Stimulated activated naive CD8-positive, alpha-beta T cell treated with anti-CD3 and anti-CD28 coated beads, Interleukin-15, amount 100 ng/mL, for 72 hours (primary cell): ENCODE measurements at regions not wholly inside any gene's neighbourhood (a gene's known extent, or its start where the extent isn't known, plus 50 kb on each side); places are given as distances from the start of the nearest gene placed in this dataset.

Experiments
- ATAC-seq: fragments of 150-1000 bp; cut with Tn5 transposase; 2 replicates; pipeline ENCODE4 v1.10.0; 2021; ENCODE audit warnings: mild to moderate bottlenecking, moderate library complexity
- DNase-seq, 2 donors: peaks; one replicate each; pipeline ENCODE4 v3.0.0; 2021 to 2022
- H3K27ac Mint-ChIP-seq, 2 donors: one replicate each; pipeline ENCODE4 v1.8.0; 2022; ENCODE audit warnings: mild to moderate bottlenecking in 2 of 2, mixed read lengths in 2 of 2, moderate library complexity in 2 of 2
- H3K27me3 Mint-ChIP-seq: one replicate; pipeline ENCODE4 v1.8.0; 2022; ENCODE audit warnings: mixed read lengths
- H3K4me1 Mint-ChIP-seq: one replicate; pipeline ENCODE4 v1.8.0; 2022; ENCODE audit warnings: mild to moderate bottlenecking, mixed read lengths
- H3K4me3 Mint-ChIP-seq, 2 donors: one replicate each; pipeline ENCODE4 v1.8.0; 2022; ENCODE audit warnings: mild to moderate bottlenecking in 2 of 2, mixed read lengths in 2 of 2, moderate library complexity in 1 of 2
- H3K9me3 Mint-ChIP-seq, 2 donors: one replicate each; pipeline ENCODE4 v1.8.0; 2022; ENCODE audit warnings: mixed read lengths in 2 of 2

GRCh38 chr16:59696495-59696894 lies 962.4 kb upstream of the GOT2 start:
- DNase-seq: no peak
- Mint-ChIP-seq H3K27me3 (no peaks in the 10 kb centered on the region), H3K27ac (no peak overlapping the region), H3K9me3 (peaks cover 0 to 12% of the 10 kb centered on the region in 2 donors), H3K4me3 (no peak overlapping the region), H3K4me1 (no peaks in the 10 kb centered on the region)
- no peak for ATAC-seq

DNA sequence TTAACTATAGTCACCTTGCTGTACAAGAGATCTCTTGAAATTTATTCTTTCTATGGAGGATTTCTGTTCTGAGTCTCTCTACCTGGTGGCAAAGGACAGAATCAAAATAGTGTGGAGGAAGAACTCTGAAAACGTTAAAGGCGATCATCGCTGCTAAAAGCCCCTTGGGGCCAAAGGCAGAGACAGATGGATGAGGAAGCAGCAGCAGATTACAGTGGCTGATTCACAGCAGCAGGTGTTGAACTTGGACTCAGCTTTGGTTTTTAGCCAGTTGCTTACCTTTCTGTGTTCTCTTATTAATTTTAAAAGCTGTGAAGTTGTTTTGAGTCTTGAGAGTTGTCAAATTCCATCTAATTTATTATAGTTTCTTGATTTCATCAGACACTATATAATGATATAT lies 956.1 kb upstream of the GOT2 start:
- DNase-seq (no peak), ATAC-seq (no peak)
- H3K9me3 Mint-ChIP-seq: peaks cover 15 to 17% of the 10 kb centered on the region in 2 donors
- H3K4me1 Mint-ChIP-seq: no peaks in the 10 kb centered on the region
- H3K27ac Mint-ChIP-seq: no peak overlapping the region
- no peaks in the 10 kb centered on the region for H3K27me3 Mint-ChIP-seq
- no peak overlapping the region for H3K4me3 Mint-ChIP-seq

- Mint-ChIP-seq H3K27ac (no peak overlapping the region), H3K9me3 (peaks cover 18% of the 10 kb centered on the region in 2 donors), H3K4me3 (no peak overlapping the region), H3K4me1 (no peaks in the 10 kb centered on the region), H3K27me3 (no peaks in the 10 kb centered on the region)
- no peak for DNase-seq
- no peak for ATAC-seq
Observed at GRCh38 chr16:59688006-59688405, 953.9 kb upstream of the GOT2 start.

DNA sequence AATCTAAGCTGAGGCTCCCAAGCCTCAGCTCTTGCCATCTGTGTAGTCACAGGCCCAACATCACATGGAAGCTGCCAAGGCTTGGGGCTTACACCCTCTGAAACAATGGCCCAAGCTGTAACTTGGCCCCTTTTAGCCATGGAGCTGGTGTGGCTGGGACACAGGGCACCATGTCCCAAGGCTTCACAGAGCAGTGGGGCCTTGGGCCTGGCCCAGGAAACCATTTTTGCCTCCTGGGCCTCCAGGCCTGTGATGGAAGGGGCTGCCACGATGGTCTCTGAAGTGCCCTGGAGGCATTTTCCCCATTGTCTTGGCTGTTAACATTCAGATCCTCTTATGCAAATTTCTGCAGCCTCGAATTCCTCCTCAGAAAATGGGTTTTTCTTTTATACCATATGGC lies 952.3 kb upstream of the GOT2 start:
- H3K27me3 Mint-ChIP-seq: no peaks in the 10 kb centered on the region
- H3K4me3 Mint-ChIP-seq: no peak overlapping the region
- ATAC-seq (no peak), DNase-seq (no peak)
- H3K4me1 Mint-ChIP-seq: no peaks in the 10 kb centered on the region
- H3K9me3 Mint-ChIP-seq: peaks cover 16 to 18% of the 10 kb centered on the region in 2 donors
- H3K27ac Mint-ChIP-seq: peak overlapping the region in 1 of 2 donors; percentile 74

- no peak for ATAC-seq
- Mint-ChIP-seq H3K4me1 (no peaks in the 10 kb centered on the region), H3K27me3 (no peaks in the 10 kb centered on the region), H3K27ac (no peak overlapping the region), H3K4me3 (no peak overlapping the region), H3K9me3 (peaks cover 12 to 18% of the 10 kb centered on the region in 2 donors)
- DNase-seq: no peak
Observed at GRCh38 chr16:59684911-59685310, 950.8 kb upstream of the GOT2 start.

- Mint-ChIP-seq H3K27ac (no peak overlapping the region), H3K4me1 (no peaks in the 10 kb centered on the region), H3K9me3 (peaks cover 16 to 27% of the 10 kb centered on the region in 2 donors), H3K4me3 (no peak overlapping the region), H3K27me3 (no peaks in the 10 kb centered on the region)
- ATAC-seq (no peak), DNase-seq (no peak)
Observed at GRCh38 chr16:59683709-59684108, 949.6 kb upstream of the GOT2 start.

- H3K4me1 Mint-ChIP-seq: no peaks in the 10 kb centered on the region
- DNase-seq: no peak
- H3K4me3 Mint-ChIP-seq: no peak overlapping the region
- no peak for ATAC-seq
- H3K27ac Mint-ChIP-seq: no peak overlapping the region
- no peaks in the 10 kb centered on the region for H3K27me3 Mint-ChIP-seq
- H3K9me3 Mint-ChIP-seq: peaks cover 4 to 15% of the 10 kb centered on the region in 2 donors
Observed at GRCh38 chr16:59665618-59666220, 931.6 kb upstream of the GOT2 start.

- Mint-ChIP-seq H3K4me3 (no peak overlapping the region), H3K27ac (no peak overlapping the region), H3K4me1 (no peaks in the 10 kb centered on the region), H3K27me3 (no peaks in the 10 kb centered on the region), H3K9me3 (peaks cover 10 to 16% of the 10 kb centered on the region in 2 donors)
- ATAC-seq (no peak), DNase-seq (no peak)
Observed at GRCh38 chr16:59658572-59658971, 924.5 kb upstream of the GOT2 start.

DNA sequence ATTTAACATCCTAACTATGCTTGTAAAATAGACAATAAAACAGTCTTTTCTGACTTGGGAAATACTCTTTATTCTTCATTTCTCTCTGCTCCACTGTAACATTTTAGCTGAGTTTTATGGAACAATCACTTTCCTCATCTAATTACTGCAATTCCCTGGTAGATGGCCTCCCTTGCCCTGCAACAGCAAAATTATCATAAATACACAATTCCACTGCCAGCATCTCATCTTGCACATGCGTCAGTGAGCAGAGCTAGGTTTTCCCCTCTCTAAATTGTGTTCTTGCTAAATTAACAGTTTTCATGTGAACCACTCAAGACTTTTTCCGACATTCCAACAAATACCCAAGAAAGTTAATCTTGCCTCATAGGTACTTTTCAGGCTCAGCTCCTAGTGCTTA lies 920.9 kb upstream of the GOT2 start:
- no peaks in the 10 kb centered on the region for H3K27me3 Mint-ChIP-seq
- peaks cover 18 to 22% of the 10 kb centered on the region in 2 donors for H3K9me3 Mint-ChIP-seq
- H3K4me1 Mint-ChIP-seq: no peaks in the 10 kb centered on the region
- H3K27ac Mint-ChIP-seq: no peak overlapping the region
- DNase-seq: no peak
- no peak overlapping the region for H3K4me3 Mint-ChIP-seq
- no peak for ATAC-seq

- no peak overlapping the region for H3K27ac Mint-ChIP-seq
Observed at GRCh38 chr16:59654455-59654854, 920.3 kb upstream of the GOT2 start.

DNA sequence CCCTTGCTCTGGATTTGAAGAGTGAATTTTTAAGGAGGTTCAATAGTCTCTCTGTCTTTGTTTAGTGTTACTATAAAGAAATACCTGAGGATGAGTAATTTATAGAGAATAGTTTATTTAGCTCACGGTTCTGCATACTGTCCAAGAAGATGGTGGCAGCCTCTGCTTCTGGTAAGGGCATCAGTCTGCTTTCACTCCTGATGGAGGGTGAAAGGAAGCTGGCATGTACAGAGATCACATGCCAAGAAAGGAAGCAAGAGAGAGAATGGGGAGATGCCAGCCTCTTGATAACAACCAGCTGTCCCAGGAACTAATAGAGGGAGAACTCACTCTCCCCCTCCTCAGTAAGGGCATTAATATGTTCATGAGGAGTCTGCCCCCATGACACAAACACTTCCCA lies 917.5 kb upstream of the GOT2 start:
- peaks cover 14 to 32% of the 10 kb centered on the region in 2 donors for H3K9me3 Mint-ChIP-seq
- no peaks in the 10 kb centered on the region for H3K4me1 Mint-ChIP-seq
- no peaks in the 10 kb centered on the region for H3K27me3 Mint-ChIP-seq
- DNase-seq (no peak), ATAC-seq (no peak)
- H3K4me3 Mint-ChIP-seq: no peak overlapping the region
- H3K27ac Mint-ChIP-seq: no peak overlapping the region

More at GRCh38 chr16:59654455-59654854, 920.3 kb upstream of the GOT2 start:
- H3K27me3 Mint-ChIP-seq: no peaks in the 10 kb centered on the region
- no peak overlapping the region for H3K4me3 Mint-ChIP-seq
- ATAC-seq: no peak
- peaks cover 18 to 22% of the 10 kb centered on the region in 2 donors for H3K9me3 Mint-ChIP-seq
- no peaks in the 10 kb centered on the region for H3K4me1 Mint-ChIP-seq
- DNase-seq: no peak

DNA sequence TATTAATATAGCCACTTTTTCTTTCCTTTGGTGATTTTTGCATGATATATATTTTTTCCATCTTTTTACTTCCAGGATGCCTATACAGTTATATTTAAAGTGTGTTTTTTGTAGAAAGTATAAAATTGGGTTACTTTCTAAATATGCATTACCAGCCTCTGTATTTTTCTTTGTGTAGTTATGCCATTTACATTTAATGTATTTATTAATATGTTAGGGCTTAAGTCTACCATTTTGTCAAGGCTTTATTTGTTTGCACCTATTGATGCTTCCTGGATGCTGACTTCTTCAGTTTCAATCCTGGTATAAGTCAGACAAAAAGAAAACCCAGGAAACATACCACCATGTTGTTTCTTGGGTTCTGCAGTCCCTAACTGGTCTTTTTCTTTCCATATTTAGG lies 911.1 kb upstream of the GOT2 start:
- no peaks in the 10 kb centered on the region for H3K4me1 Mint-ChIP-seq
- no peak overlapping the region for H3K27ac Mint-ChIP-seq
- H3K4me3 Mint-ChIP-seq: no peak overlapping the region
- H3K9me3 Mint-ChIP-seq: peaks cover 17 to 29% of the 10 kb centered on the region in 2 donors
- DNase-seq (no peak), ATAC-seq (no peak)
- no peaks in the 10 kb centered on the region for H3K27me3 Mint-ChIP-seq

DNA sequence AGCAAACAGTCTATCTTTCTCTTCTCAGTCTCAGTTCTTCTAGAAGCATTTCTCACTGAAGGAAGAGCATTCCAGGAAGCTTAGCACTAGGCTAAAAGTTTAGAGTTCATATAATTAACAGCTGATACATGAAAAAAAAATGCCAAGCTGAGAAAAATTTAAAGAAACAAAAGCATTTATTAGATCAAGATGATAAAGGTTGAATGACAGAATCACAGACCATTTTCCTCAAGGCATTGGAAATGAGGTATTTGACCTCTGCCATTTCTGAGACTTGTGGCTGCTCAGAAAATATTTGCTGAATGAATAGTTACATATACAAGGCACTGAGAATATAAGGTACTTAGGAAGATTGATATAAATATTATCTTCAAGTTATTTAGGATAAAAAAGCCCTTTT lies 901.6 kb upstream of the GOT2 start:
- Mint-ChIP-seq H3K27me3 (no peaks in the 10 kb centered on the region), H3K9me3 (peaks cover 10 to 16% of the 10 kb centered on the region in 2 donors), H3K27ac (no peak overlapping the region), H3K4me3 (no peak overlapping the region), H3K4me1 (no peaks in the 10 kb centered on the region)
- no peak for DNase-seq
- ATAC-seq: no peak

- no peak overlapping the region for H3K4me3 Mint-ChIP-seq
- no peak for DNase-seq
Observed at GRCh38 chr16:59634951-59635350, 900.8 kb upstream of the GOT2 start.

DNA sequence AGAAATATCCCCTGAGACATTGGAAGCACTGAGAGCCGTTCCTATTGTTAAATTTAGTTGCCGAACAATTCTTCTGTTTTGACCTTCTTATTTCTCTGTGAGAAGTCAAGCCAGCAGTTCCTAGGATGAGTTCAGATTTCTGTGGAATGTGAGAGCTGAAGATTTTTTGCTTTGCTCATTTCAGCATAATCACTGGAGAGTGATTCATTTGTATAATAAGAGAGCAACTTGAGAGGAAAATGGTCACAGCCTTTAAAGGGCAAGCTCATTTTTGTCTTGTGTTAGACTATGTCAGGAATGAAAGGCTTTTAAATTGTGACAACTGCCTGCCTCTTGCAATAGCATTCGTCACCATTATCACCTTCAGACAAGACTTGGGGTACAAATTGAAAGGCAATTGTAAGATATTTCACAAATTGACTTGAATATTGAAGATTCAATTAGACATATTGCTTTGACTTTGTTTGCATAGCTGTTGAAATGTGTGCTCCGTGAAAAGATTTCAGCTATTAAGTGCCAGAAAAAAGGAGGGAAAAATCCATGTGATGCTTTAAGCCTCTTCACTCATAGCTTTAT lies 900.0 kb upstream of the GOT2 start:
- Mint-ChIP-seq H3K9me3 (peaks cover 8 to 16% of the 10 kb centered on the region in 2 donors), H3K27me3 (no peaks in the 10 kb centered on the region), H3K4me1 (no peaks in the 10 kb centered on the region), H3K27ac (no peak overlapping the region), H3K4me3 (no peak overlapping the region)
- DNase-seq: no peak
- ATAC-seq: no peak

More at GRCh38 chr16:59634951-59635350, 900.8 kb upstream of the GOT2 start:
- Mint-ChIP-seq H3K27ac (no peak overlapping the region), H3K9me3 (peaks cover 8 to 16% of the 10 kb centered on the region in 2 donors), H3K27me3 (no peaks in the 10 kb centered on the region), H3K4me1 (no peaks in the 10 kb centered on the region)
- no peak for ATAC-seq

GRCh38 chr16:59632276-59632855 lies 898.2 kb upstream of the GOT2 start:
- H3K4me3 Mint-ChIP-seq: no peak overlapping the region
- H3K9me3 Mint-ChIP-seq: peaks cover 8 to 16% of the 10 kb centered on the region in 2 donors
- DNase-seq (no peak), ATAC-seq (no peak)
- no peak overlapping the region for H3K27ac Mint-ChIP-seq
- no peaks in the 10 kb centered on the region for H3K27me3 Mint-ChIP-seq
- H3K4me1 Mint-ChIP-seq: no peaks in the 10 kb centered on the region
